Activated CD4-positive, alpha-beta memory T cell treated with anti-CD3 and anti-CD28 coated beads for 36 hours (primary cell): ENCODE measurements at regions not wholly inside any gene's neighbourhood (a gene's known extent, or its start where the extent isn't known, plus 50 kb on each side); places are given as distances from the start of the nearest gene placed in this dataset.
"Not testable (repeated sequence)": the region's sequence is repeated elsewhere in the genome, so short reads cannot be mapped to it uniquely, and the experiment has no call there.

ENCODE experiments used
- CTCF ChIA-PET: fragments of 350-600 bp; sonication (Branson Sonifier 250); formaldehyde crosslinking; loops from one replicate; lab custom pipeline; 2021; ENCODE audit warnings: antibody characterized with exemption, inconsistent platforms; lab: Charles Lee
- POLR2A ChIA-PET: fragments of 350-600 bp; sonication (Branson Sonifier 250); formaldehyde crosslinking; loops from one replicate; lab custom pipeline; 2021; ENCODE audit warnings: antibody characterized with exemption; lab: Charles Lee
- DNase-seq: peaks from one replicate; pipeline ENCODE4 v3.0.0-alpha.2; 2020
- H3K27ac Mint-ChIP-seq: one replicate; pipeline ENCODE4 v1.8.0; 2021; ENCODE audit warnings: mixed read lengths
- H3K27me3 Mint-ChIP-seq: one replicate; pipeline ENCODE4 v1.8.0; 2021; ENCODE audit warnings: mixed read lengths
- H3K36me3 Mint-ChIP-seq: one replicate; pipeline ENCODE4 v1.8.0; 2021; ENCODE audit warnings: mixed read lengths
- H3K4me1 Mint-ChIP-seq: one replicate; pipeline ENCODE4 v1.8.0; 2021; ENCODE audit warnings: low read depth, mixed read lengths
- H3K4me3 Mint-ChIP-seq: one replicate; pipeline ENCODE4 v1.8.0; 2021; ENCODE audit warnings: mild to moderate bottlenecking, mixed read lengths
- H3K9me3 Mint-ChIP-seq: one replicate; pipeline ENCODE4 v1.8.0; 2021; ENCODE audit warnings: mixed read lengths
- intact Hi-C: fragments of 100-400 bp; cut with micrococcal nuclease; formaldehyde crosslinking; loops from one replicate; pipeline ENCODE4 v1.15.1; 2023

- Mint-ChIP-seq H3K9me3 (no peaks in the 10 kb centered on the region), H3K27me3 (no peaks in the 10 kb centered on the region), H3K4me3 (no peak overlapping the region), H3K4me1 (no peaks in the 10 kb centered on the region), H3K36me3 (no peaks in the 10 kb centered on the region), H3K27ac (no peak overlapping the region)
- ChIA-PET CTCF (no interaction called here), POLR2A (no interaction called here)
- intact Hi-C loops: no loop called here
- DNase-seq: no peak
Observed at GRCh38 chr17:54405826-54406225, 494.8 kb upstream of the TOM1L1 start.

GRCh38 chr17:54408731-54409130 lies 491.9 kb upstream of the TOM1L1 start:
- no peaks in the 10 kb centered on the region for H3K27me3 Mint-ChIP-seq
- ChIA-PET POLR2A (no interaction called here), CTCF (no interaction called here)
- no peak for DNase-seq
- no peaks in the 10 kb centered on the region for H3K9me3 Mint-ChIP-seq
- no peaks in the 10 kb centered on the region for H3K4me1 Mint-ChIP-seq
- H3K4me3 Mint-ChIP-seq: no peak overlapping the region
- H3K36me3 Mint-ChIP-seq: no peaks in the 10 kb centered on the region
- intact Hi-C loops: no loop called here
- H3K27ac Mint-ChIP-seq: no peak overlapping the region

- no peak for DNase-seq
- H3K27me3 Mint-ChIP-seq: no peaks in the 10 kb centered on the region
- ChIA-PET CTCF (no interaction called here), POLR2A (no interaction called here)
- H3K36me3 Mint-ChIP-seq: no peaks in the 10 kb centered on the region
- peaks cover 23% of the 10 kb centered on the region for H3K9me3 Mint-ChIP-seq
- H3K27ac Mint-ChIP-seq: no peak overlapping the region
- intact Hi-C loops: no loop called here
- H3K4me1 Mint-ChIP-seq: no peaks in the 10 kb centered on the region
- no peak overlapping the region for H3K4me3 Mint-ChIP-seq
Observed at GRCh38 chr17:54418467-54418866, 482.2 kb upstream of the TOM1L1 start.

DNA sequence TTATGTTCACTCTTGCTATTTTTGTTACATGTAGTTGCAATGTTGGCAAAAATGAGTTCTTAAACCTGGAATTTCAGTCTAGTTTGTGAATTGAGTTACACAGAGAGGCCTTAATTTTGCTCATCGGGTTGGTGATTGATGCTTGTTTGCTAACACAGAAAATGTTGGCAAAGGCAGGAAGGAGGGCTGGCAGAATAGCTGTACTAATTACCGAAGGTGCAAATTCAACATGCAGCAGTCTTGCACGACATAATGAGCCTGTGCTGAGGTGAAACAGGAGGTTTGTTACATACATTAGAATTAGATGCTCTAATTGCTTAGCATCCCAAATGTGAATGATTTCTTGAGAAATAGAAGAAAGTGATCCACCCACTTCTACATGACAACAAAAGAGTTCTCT lies 475.0 kb upstream of the TOM1L1 start:
- intact Hi-C loops: no loop called here
- no peaks in the 10 kb centered on the region for H3K27me3 Mint-ChIP-seq
- H3K27ac Mint-ChIP-seq: no peak overlapping the region
- POLR2A ChIA-PET: no interaction called here
- CTCF ChIA-PET: no interaction called here
- H3K36me3 Mint-ChIP-seq: no peaks in the 10 kb centered on the region
- no peak for DNase-seq
- H3K9me3 Mint-ChIP-seq: peaks cover 17% of the 10 kb centered on the region
- no peaks in the 10 kb centered on the region for H3K4me1 Mint-ChIP-seq
- H3K4me3 Mint-ChIP-seq: no peak overlapping the region

DNA sequence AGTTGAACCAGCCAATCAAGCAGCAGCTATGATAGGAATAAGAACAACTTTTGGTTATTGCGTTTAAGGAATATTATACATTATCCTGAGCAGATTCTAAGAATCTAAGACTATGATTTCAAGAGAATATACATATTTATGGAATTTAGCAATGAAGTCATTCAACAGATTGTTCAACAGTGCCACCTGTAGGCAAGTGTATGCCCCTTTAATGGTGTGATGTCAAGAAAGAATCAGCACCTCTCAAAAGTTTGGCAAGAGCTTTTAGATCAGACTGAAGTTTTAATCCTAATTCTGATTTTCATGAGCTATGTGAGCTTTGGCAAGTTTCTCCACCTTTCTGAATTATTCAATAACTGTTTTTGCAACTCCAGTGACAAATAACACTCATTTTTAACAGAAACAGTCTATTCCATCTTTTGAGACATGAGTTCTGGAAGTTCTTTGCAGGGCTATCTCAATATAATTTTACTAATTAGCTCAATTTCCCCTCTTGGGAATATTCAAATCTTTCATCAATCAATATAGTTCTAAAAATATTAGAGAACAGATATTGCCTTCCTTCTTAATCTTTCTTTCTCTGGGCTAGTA lies 474.3 kb upstream of the TOM1L1 start:
- Mint-ChIP-seq H3K9me3 (peaks cover 12% of the 10 kb centered on the region), H3K36me3 (no peaks in the 10 kb centered on the region), H3K27ac (no peak overlapping the region), H3K27me3 (no peaks in the 10 kb centered on the region), H3K4me3 (no peak overlapping the region), H3K4me1 (no peaks in the 10 kb centered on the region)
- no peak for DNase-seq
- intact Hi-C loops: no loop called here
- ChIA-PET POLR2A (no interaction called here), CTCF (interaction anchor here (0.6 kb wide), 1 partner anchor 176 kb away, joined by 3 read pairs; no protein-coding TSS in a partner anchor)

- Mint-ChIP-seq H3K27me3 (no peaks in the 10 kb centered on the region), H3K36me3 (no peaks in the 10 kb centered on the region), H3K4me1 (no peaks in the 10 kb centered on the region), H3K9me3 (peaks cover 17% of the 10 kb centered on the region), H3K4me3 (no peak overlapping the region), H3K27ac (no peak overlapping the region)
- intact Hi-C loops: no loop called here
- ChIA-PET POLR2A (no interaction called here), CTCF (no interaction called here)
- no peak for DNase-seq
Observed at GRCh38 chr17:54435966-54436365, 464.7 kb upstream of the TOM1L1 start.

- CTCF ChIA-PET: no interaction called here
- DNase-seq: no peak
Observed at GRCh38 chr17:54439816-54440215, 460.8 kb upstream of the TOM1L1 start.

GRCh38 chr17:54451051-54451450 lies 449.6 kb upstream of the TOM1L1 start:
- Mint-ChIP-seq H3K27me3 (no peaks in the 10 kb centered on the region), H3K4me1 (no peaks in the 10 kb centered on the region), H3K9me3 (peaks cover 12% of the 10 kb centered on the region), H3K27ac (no peak overlapping the region), H3K4me3 (no peak overlapping the region), H3K36me3 (no peaks in the 10 kb centered on the region)
- DNase-seq: no peak
- CTCF ChIA-PET: no interaction called here
- POLR2A ChIA-PET: no interaction called here
- intact Hi-C loops: no loop called here

More at GRCh38 chr17:54439816-54440215, 460.8 kb upstream of the TOM1L1 start:
- intact Hi-C loops: no loop called here
- Mint-ChIP-seq H3K9me3 (peaks cover 19% of the 10 kb centered on the region), H3K36me3 (no peaks in the 10 kb centered on the region), H3K27ac (no peak overlapping the region), H3K4me3 (no peak overlapping the region), H3K4me1 (no peaks in the 10 kb centered on the region), H3K27me3 (no peaks in the 10 kb centered on the region)
- POLR2A ChIA-PET: no interaction called here

DNA sequence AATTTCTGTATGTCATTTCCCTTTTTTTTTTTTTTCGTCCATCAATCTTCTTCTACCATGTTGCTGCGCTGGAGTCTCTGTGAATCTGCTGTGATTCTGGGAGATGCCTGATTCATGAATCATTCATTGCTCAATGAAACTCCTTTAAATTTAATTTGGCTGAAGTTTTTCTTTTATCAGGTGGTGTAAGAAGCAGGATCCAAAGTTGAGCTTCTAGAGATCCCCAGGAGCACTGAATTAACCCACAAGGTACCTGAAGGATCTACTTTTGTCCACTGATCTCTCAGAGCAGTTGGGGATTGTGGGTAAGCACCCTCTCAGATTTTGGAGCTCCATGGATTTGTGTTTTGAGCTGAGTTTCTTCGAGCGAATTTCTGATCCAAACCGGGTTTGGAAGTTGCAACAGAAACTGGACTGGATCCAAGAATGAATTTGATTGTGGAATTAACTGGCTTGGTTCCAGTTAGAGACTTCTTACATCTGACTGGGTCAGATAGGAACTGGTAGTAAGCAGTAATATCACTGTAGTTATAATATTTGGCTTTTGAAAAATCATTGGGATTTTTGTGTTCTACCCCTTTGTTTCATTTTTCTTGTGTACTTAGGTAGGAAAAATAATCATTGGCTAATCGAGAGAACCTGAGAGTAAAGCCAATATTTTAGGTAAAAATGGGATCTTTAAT lies 447.8 kb upstream of the TOM1L1 start:
- H3K4me1 Mint-ChIP-seq: no peaks in the 10 kb centered on the region
- peaks cover 24% of the 10 kb centered on the region for H3K9me3 Mint-ChIP-seq
- intact Hi-C loops: no loop called here
- no peak overlapping the region for H3K4me3 Mint-ChIP-seq
- POLR2A ChIA-PET: interaction anchor here (0.6 kb wide), 1 partner anchor 221 kb away, joined by 3 read pairs; no protein-coding TSS in a partner anchor
- peaks cover 1% of the 10 kb centered on the region for H3K36me3 Mint-ChIP-seq
- no peaks in the 10 kb centered on the region for H3K27me3 Mint-ChIP-seq
- DNase-seq: no peak
- CTCF ChIA-PET: no interaction called here
- no peak overlapping the region for H3K27ac Mint-ChIP-seq

GRCh38 chr17:54455251-54455868 lies 445.3 kb upstream of the TOM1L1 start:
- Mint-ChIP-seq H3K9me3 (peaks cover 25% of the 10 kb centered on the region), H3K36me3 (peaks cover 1% of the 10 kb centered on the region), H3K27me3 (no peaks in the 10 kb centered on the region), H3K4me3 (no peak overlapping the region), H3K27ac (no peak overlapping the region), H3K4me1 (no peaks in the 10 kb centered on the region)
- ChIA-PET CTCF (no interaction called here), POLR2A (no interaction called here)
- intact Hi-C loops: no loop called here
- no peak for DNase-seq

DNA sequence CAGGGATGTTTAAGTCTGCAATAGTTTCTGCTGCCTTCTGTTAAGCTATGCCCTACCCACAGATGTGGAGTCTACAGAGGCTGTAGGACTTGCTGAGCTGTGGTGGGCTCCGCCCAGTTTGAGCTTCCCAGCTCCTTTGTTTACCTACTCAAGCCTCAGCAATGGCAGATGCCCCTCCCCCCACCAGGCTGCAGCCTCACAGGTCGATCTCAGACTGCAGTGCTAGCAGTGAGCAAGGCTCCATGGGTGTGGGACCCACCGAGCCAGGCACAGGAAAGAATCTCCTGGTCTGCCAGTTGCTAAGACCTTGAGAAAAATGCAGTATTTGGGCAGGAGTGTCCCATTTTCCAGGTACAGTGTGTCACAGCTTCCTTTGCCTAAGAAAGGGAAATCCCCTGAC lies 435.2 kb upstream of the TOM1L1 start:
- CTCF ChIA-PET: not testable (repeated sequence)

GRCh38 chr17:54466875-54467274 lies 433.8 kb upstream of the TOM1L1 start:
- Mint-ChIP-seq H3K27ac (no peak overlapping the region), H3K27me3 (no peaks in the 10 kb centered on the region), H3K4me1 (no peaks in the 10 kb centered on the region), H3K9me3 (peaks cover 5% of the 10 kb centered on the region), H3K4me3 (no peak overlapping the region), H3K36me3 (no peaks in the 10 kb centered on the region)
- intact Hi-C loops: no loop called here
- DNase-seq: no peak
- ChIA-PET POLR2A (no interaction called here), CTCF (no interaction called here)

More for the DNA sequence above, 435.2 kb upstream of the TOM1L1 start:
- H3K9me3 Mint-ChIP-seq, H3K27ac Mint-ChIP-seq, H3K4me1 Mint-ChIP-seq, POLR2A ChIA-PET, H3K36me3 Mint-ChIP-seq, H3K4me3 Mint-ChIP-seq, H3K27me3 Mint-ChIP-seq, DNase-seq, intact Hi-C loops: not testable (repeated sequence)

DNA sequence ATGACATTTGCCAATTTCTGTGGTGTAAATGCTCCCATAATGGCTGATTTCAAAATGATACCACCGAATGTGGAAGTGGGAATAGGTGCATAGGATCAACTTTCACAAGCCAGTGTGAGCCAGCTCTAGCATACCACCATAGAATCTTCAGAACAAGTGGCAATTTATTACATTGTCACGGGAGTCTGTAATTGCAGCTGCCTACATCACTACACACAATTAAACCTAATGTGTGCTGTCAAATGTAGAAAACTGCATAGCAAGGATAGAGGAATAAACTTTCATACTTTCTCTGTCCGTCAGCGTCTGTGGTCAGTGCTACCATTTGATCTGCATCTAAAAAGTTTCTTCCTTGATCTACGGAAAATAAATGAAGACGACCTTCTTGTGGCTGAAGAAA lies 417.8 kb upstream of the TOM1L1 start:
- Mint-ChIP-seq H3K4me1 (no peaks in the 10 kb centered on the region), H3K27me3 (peaks cover 1% of the 10 kb centered on the region), H3K36me3 (no peaks in the 10 kb centered on the region), H3K4me3 (no peak overlapping the region), H3K27ac (no peak overlapping the region), H3K9me3 (no peaks in the 10 kb centered on the region)
- DNase-seq: no peak
- ChIA-PET POLR2A (no interaction called here), CTCF (no interaction called here)
- intact Hi-C loops: no loop called here
